ENCODE measurements at regions not wholly inside any gene's neighbourhood (a gene's known extent, or its start where the extent isn't known, plus 50 kb on each side); places are given as distances from the start of the nearest gene placed in this dataset.
A peak's percentile ranks its signal among the peaks of the same experiment; 100 is the strongest.

DNA sequence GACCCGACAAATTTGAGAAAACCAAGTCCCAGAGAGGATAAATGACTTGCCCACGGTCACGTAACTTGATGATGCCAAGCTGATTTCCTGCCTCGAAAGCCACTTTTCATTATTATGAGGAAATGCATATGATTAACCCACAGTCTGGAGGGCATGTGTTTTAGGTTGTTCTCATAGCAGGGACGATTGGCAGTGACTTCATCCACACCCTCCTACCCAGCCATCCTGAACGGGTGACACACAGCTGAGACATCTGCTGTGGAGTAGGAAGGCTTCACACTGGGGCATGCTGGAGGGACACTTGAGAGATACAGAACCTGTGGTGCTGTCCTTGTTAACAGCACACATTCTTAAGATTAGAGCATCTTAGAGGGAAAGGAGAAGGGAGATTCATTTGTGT is 65.4 kb upstream of the WDFY2 start:
- DNase-seq, result no peak

- no peak for DNase-seq
Observed at GRCh38 chr13:51519771-51520216, 64.5 kb upstream of the WDFY2 start.

GRCh38 chr13:51520524-51520923 is 63.7 kb upstream of the WDFY2 start:
- DNase-seq, result no peak

DNA sequence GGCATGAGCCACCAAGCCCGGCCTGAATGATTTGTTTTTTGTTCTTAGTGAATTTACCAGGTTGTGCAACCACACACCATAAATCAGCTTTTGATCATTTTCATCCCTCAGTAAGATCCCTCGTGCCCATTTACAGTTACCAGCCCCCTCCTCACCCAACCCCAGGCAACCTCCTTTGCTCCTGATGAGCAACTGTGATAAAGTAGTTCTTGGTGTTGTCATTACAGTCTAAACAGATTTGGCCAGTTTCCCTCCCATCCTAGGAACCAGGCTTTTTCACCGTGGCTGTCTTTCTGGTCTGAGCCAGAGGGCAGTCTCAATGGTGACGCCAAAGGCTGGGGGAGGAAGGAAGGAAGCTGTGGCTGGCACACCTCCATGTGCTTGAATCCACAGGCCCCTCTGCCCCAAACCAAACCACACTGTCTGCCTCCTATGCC is 61.2 kb upstream of the WDFY2 start:
- peak; percentile 29 for DNase-seq

GRCh38 chr13:51524312-51524711 is 60.0 kb upstream of the WDFY2 start:
- DNase-seq, result no peak

- DNase-seq, result no peak
Observed at GRCh38 chr13:51524829-51525566, 59.3 kb upstream of the WDFY2 start.

GRCh38 chr13:51525567-51526167 is 58.6 kb upstream of the WDFY2 start:
- no peak for DNase-seq

- DNase-seq, result no peak
Observed at GRCh38 chr13:51526202-51526601, 58.1 kb upstream of the WDFY2 start.

GRCh38 chr13:51532736-51533197 is 51.5 kb upstream of the WDFY2 start:
- no peak for DNase-seq

DNA sequence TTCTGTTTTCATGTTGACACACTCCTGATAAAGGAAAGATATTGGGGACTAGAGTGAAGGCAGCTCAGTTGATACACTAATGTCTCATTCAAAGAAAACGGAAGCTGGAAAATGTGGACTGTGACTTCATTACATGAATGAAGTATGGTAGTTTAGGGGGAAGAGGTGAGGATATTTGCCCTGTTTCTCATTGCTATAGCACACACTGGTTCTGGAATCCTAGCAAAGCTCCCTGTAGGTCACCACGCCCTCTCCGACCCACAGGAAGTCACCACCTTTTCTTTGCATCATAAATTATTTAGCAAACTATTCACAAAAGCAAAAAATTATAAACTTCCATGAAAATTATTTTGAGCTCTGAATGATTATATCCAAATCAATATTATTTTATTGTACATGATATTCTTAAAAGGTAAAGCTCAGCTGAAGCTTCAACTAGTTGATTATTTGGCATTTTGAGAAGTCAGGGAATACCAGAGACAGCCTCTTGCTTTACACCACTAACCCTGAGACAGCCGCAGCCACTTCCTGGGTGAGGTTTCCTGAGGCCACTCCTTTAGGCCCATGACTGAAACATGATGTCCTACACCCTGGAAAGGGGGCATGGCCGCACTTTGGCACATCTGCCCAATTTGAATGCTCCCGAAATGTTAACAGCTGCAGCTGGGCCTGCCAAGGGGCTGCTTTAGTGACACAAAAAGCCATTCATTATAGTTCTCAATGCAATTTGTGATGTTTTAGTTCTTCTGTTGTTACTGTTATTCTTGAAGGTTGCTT is 50.0 kb upstream of the WDFY2 start:
- DNase-seq, result peak; percentile 28

All from activated T-cell treated with anti-CD3 and anti-CD28 coated beads, Interleukin-2, amount 50 U/mL, for 1 hour (primary cell).